B cell (primary cell): ENCODE measurements at regions not wholly inside any gene's neighbourhood (a gene's known extent, or its start where the extent isn't known, plus 50 kb on each side); places are given as distances from the start of the nearest gene placed in this dataset.

ENCODE experiments used
- ATAC-seq: fragments of 200-7000 bp; cut with Tn5 transposase; one replicate; pipeline ENCODE4 v1.10.0; 2021; ENCODE audit warnings: low read depth, mild to moderate bottlenecking, moderate number of reproducible peaks, moderate library complexity
- CTCF ChIA-PET: fragments of 350-600 bp; sonication (Branson Sonifier 250); formaldehyde crosslinking; loops from one replicate; lab custom pipeline; 2021; ENCODE audit warnings: antibody characterized with exemption, inconsistent platforms; lab: Charles Lee
- POLR2A ChIA-PET: fragments of 350-600 bp; sonication (Branson Sonifier 250); formaldehyde crosslinking; loops from one replicate; lab custom pipeline; 2021; ENCODE audit warnings: antibody characterized with exemption; lab: Charles Lee
- DNase-seq: peaks from one replicate; pipeline ENCODE4 v3.0.0; 2013
- H2AFZ ChIP-seq: 2 replicates; pipeline ENCODE4 v1.6.1; 2012; ENCODE audit warnings: mild to moderate bottlenecking, low read depth, low read length; ENCODE audit not compliant: insufficient read depth, poor library complexity, severe bottlenecking
- H3K27ac ChIP-seq, 2 donors: 1 replicate in 1 of 2; 2 replicates in 1 of 2; pipeline ENCODE4 v1.5.1; 2012 to 2013; ENCODE audit warnings: low read length in 2 of 2, mild to moderate bottlenecking in 2 of 2, moderate library complexity in 1 of 2
- H3K27me3 ChIP-seq, 4 experiments: fragments of 200-600 bp in 1 of 4; sonication (generic) in 1 of 4; replicated peaks in 1 of 4; 1 replicate in 2 of 4; 2 replicates in 2 of 4; pipeline versions ENCODE4 v1.6.1 to v1.7.0; 2013 to 2016; ENCODE audit warnings: low read length in 3 of 4, mild to moderate bottlenecking in 2 of 4, mixed read lengths in 1 of 4, moderate library complexity in 1 of 4; ENCODE audit not compliant: insufficient read depth in 4 of 4, control insufficient read depth in 3 of 4; ENCODE audit errors: control extremely low read depth in 1 of 4
- H3K36me3 ChIP-seq, 2 experiments: replicated peaks in 1 of 2; 1 replicate in 1 of 2; 2 replicates in 1 of 2; pipeline versions ENCODE4 v1.6.1 to v1.7.1; 2013; ENCODE audit warnings: low read length in 1 of 2; ENCODE audit not compliant: insufficient read depth in 2 of 2, control insufficient read depth in 1 of 2; ENCODE audit errors: control extremely low read depth in 1 of 2, extremely low read depth in 1 of 2
- H3K4me1 ChIP-seq, 2 donors: fragments of 200-600 bp in 1 of 2; sonication (generic) in 1 of 2; 1 replicate in 1 of 2; 2 replicates in 1 of 2; pipeline versions ENCODE4 v1.5.1 to v1.6.1; 2013 to 2017; ENCODE audit warnings: low read length in 2 of 2; ENCODE audit not compliant: control insufficient read depth in 2 of 2, insufficient read depth in 2 of 2
- H3K4me2 ChIP-seq: replicated peaks from 2 replicates; pipeline ENCODE3; 2012; ENCODE audit warnings: mild to moderate bottlenecking, low read depth, low read length; ENCODE audit not compliant: poor library complexity, severe bottlenecking
- H3K4me3 ChIP-seq, 5 experiments: fragments of 200-600 bp in 1 of 5; sonication (generic) in 1 of 5; 1 replicate in 3 of 5; 2 replicates in 2 of 5; pipeline versions ENCODE4 v1.5.1 to v1.7.0; 2011 to 2016; ENCODE audit warnings: low read length in 4 of 5, mild to moderate bottlenecking in 4 of 5, low read depth in 2 of 5, control low read depth in 1 of 5, moderate library complexity in 1 of 5; ENCODE audit not compliant: insufficient read depth in 1 of 5; ENCODE audit errors: control extremely low read depth in 1 of 5, extremely low read depth in 1 of 5
- H3K79me2 ChIP-seq: fragments of 200-600 bp; sonication (generic); one replicate; pipeline ENCODE4 v1.6.0; 2016; ENCODE audit warnings: low read length; ENCODE audit not compliant: control insufficient read depth, insufficient read depth
- H3K9ac ChIP-seq: fragments of 200-600 bp; sonication (generic); 2 replicates; pipeline ENCODE4 v1.6.1; 2017; ENCODE audit warnings: mild to moderate bottlenecking, low read length, moderate library complexity
- H3K9me3 ChIP-seq, 3 donors: one replicate each; pipeline versions ENCODE4 v1.6.1 to v1.7.1; 2013; ENCODE audit warnings: low read length in 2 of 3; ENCODE audit not compliant: control insufficient read depth in 2 of 3, insufficient read depth in 1 of 3; ENCODE audit errors: control extremely low read depth in 1 of 3
- H4K20me1 ChIP-seq: 2 replicates; pipeline ENCODE4 v1.6.0; 2012; ENCODE audit warnings: mild to moderate bottlenecking, low read length; ENCODE audit not compliant: insufficient read depth, control insufficient read depth, poor library complexity, severe bottlenecking
- H3K27ac Mint-ChIP-seq: one replicate; pipeline ENCODE4 v1.8.0; 2021; ENCODE audit warnings: mixed read lengths
- H3K27me3 Mint-ChIP-seq: one replicate; pipeline ENCODE4 v1.8.0; 2021; ENCODE audit warnings: mixed read lengths
- H3K4me1 Mint-ChIP-seq: one replicate; pipeline ENCODE4 v1.8.0; 2021; ENCODE audit warnings: mixed read lengths
- H3K4me3 Mint-ChIP-seq: one replicate; pipeline ENCODE4 v1.8.0; 2021; ENCODE audit warnings: mixed read lengths
- H3K9me3 Mint-ChIP-seq: one replicate; pipeline ENCODE4 v1.8.0; 2022; ENCODE audit warnings: mixed read lengths; ENCODE audit not compliant: insufficient read depth
- EZH2 ChIP-seq: IDR thresholded peaks from 2 replicates; pipeline ENCODE4 v1.6.1; 2012; ENCODE audit warnings: borderline replicate concordance, low read depth, mild to moderate bottlenecking, moderate library complexity, low read length; ENCODE audit not compliant: insufficient read depth, poor library complexity, severe bottlenecking
- WGBS: methylation state at CpG from one replicate; pipeline ENCODE4 v1.1.5; 2013; ENCODE audit warnings: missing lambda C conversion rate; ENCODE audit not compliant: insufficient coverage; 5-methylcytosine and 5-hydroxymethylcytosine counted together
- intact Hi-C: fragments of 100-400 bp; cut with micrococcal nuclease; formaldehyde crosslinking; loops from one replicate; pipeline ENCODE4 v1.10.0; 2022
- TF ChIP-seq, protein P1 (sequence below): fragments of 200-600 bp; IDR thresholded peaks from one replicate; pipeline ENCODE4 v1.8.0; 2022; ENCODE audit warnings: antibody characterized with exemption, mild to moderate bottlenecking

- no peak overlapping the region for H3K27ac Mint-ChIP-seq
- no peaks in the 10 kb centered on the region for H3K79me2 ChIP-seq
- H3K27ac ChIP-seq, result no peak overlapping the region
- no peaks in the 10 kb centered on the region for H3K4me1 ChIP-seq
- no peaks in the 10 kb centered on the region for H4K20me1 ChIP-seq
- no peaks in the 10 kb centered on the region for H3K27me3 Mint-ChIP-seq
- no peak for DNase-seq
- no peaks in the 10 kb centered on the region for H3K4me1 Mint-ChIP-seq
- no peak overlapping the region for H3K9ac ChIP-seq
- no peaks in the 10 kb centered on the region for H3K36me3 ChIP-seq
- H3K9me3 Mint-ChIP-seq, result peaks cover 4% of the 10 kb centered on the region
- ChIA-PET POLR2A (no interaction called here), CTCF (interaction anchor here (1.3 kb wide), 1 partner anchor 64 kb away, joined by 3 read pairs; no protein-coding TSS in a partner anchor)
- no peak for TF ChIP-seq EZH2
- TF ChIP-seq, protein P1, sequence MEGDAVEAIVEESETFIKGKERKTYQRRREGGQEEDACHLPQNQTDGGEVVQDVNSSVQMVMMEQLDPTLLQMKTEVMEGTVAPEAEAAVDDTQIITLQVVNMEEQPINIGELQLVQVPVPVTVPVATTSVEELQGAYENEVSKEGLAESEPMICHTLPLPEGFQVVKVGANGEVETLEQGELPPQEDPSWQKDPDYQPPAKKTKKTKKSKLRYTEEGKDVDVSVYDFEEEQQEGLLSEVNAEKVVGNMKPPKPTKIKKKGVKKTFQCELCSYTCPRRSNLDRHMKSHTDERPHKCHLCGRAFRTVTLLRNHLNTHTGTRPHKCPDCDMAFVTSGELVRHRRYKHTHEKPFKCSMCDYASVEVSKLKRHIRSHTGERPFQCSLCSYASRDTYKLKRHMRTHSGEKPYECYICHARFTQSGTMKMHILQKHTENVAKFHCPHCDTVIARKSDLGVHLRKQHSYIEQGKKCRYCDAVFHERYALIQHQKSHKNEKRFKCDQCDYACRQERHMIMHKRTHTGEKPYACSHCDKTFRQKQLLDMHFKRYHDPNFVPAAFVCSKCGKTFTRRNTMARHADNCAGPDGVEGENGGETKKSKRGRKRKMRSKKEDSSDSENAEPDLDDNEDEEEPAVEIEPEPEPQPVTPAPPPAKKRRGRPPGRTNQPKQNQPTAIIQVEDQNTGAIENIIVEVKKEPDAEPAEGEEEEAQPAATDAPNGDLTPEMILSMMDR, result no peak
- peaks cover 0 to 3% (median 3%) of the 10 kb centered on the region in 3 donors for H3K9me3 ChIP-seq
- H3K4me2 ChIP-seq, result no peak overlapping the region
- ATAC-seq, result no peak
- no peak overlapping the region for H3K4me3 ChIP-seq
- H2AFZ ChIP-seq, result no peak overlapping the region
- WGBS, result 62% methylated on average over 4 of the region's 11 CpGs
- intact Hi-C loops, result no loop called here
- H3K4me3 Mint-ChIP-seq, result no peak overlapping the region
- H3K27me3 ChIP-seq, result no peaks in the 10 kb centered on the region
These were observed 85.3 kb upstream of the CARD11 start for GRCh38 chr7:3128857-3129490.

- POLR2A ChIA-PET, result no interaction called here
- no peaks in the 10 kb centered on the region for H3K36me3 ChIP-seq
- intact Hi-C loops, result no loop called here
- no peak for ATAC-seq
- no peaks in the 10 kb centered on the region for H4K20me1 ChIP-seq
- H3K27ac Mint-ChIP-seq, result no peak overlapping the region
- H3K4me3 Mint-ChIP-seq, result no peak overlapping the region
- H3K4me1 Mint-ChIP-seq, result no peaks in the 10 kb centered on the region
- no peak overlapping the region for H3K4me2 ChIP-seq
- TF ChIP-seq EZH2, result no peak
- TF ChIP-seq, protein P1, result no peak
- H3K9ac ChIP-seq, result no peak overlapping the region
- no peak overlapping the region for H3K27ac ChIP-seq
- H3K4me3 ChIP-seq, result no peak overlapping the region
- H3K27me3 Mint-ChIP-seq, result peaks cover 17% of the 10 kb centered on the region
- CTCF ChIA-PET, result interaction anchor here (0.8 to 2.0 kb wide), 2 partner anchors 213 to 269 kb away, joined by 3 to 4 read pairs; no protein-coding TSS in a partner anchor
- H3K79me2 ChIP-seq, result no peaks in the 10 kb centered on the region
- WGBS, result 22% methylated on average over 2 of the region's 8 CpGs
- no peaks in the 10 kb centered on the region for H3K27me3 ChIP-seq
- H3K4me1 ChIP-seq, result no peaks in the 10 kb centered on the region
- H2AFZ ChIP-seq, result no peak overlapping the region
- peaks cover 0 to 7% (median 3%) of the 10 kb centered on the region in 3 donors for H3K9me3 ChIP-seq
- DNase-seq, result no peak
- H3K9me3 Mint-ChIP-seq, result peaks cover 4% of the 10 kb centered on the region
These were observed 90.2 kb upstream of the CARD11 start for GRCh38 chr7:3133811-3134385.
